GM18511 (cell line): ENCODE measurements at regions not wholly inside any gene's neighbourhood (a gene's known extent, or its start where the extent isn't known, plus 50 kb on each side); places are given as distances from the start of the nearest gene placed in this dataset.
"Not testable (repeated sequence)": the region's sequence is repeated elsewhere in the genome, so short reads cannot be mapped to it uniquely, and the experiment has no call there.

Experiments
- ATAC-seq: cut with Tn5 transposase; IDR thresholded peaks from one replicate; pipeline ENCODE4 v1.9.1; 2021; ENCODE audit warnings: mild to moderate bottlenecking, moderate library complexity; ENCODE audit not compliant: unreplicated experiment

- ATAC-seq, result no peak
Measured at GRCh38 chr2:47964277-47964676, 58.0 kb upstream of the FBXO11 start.

DNA sequence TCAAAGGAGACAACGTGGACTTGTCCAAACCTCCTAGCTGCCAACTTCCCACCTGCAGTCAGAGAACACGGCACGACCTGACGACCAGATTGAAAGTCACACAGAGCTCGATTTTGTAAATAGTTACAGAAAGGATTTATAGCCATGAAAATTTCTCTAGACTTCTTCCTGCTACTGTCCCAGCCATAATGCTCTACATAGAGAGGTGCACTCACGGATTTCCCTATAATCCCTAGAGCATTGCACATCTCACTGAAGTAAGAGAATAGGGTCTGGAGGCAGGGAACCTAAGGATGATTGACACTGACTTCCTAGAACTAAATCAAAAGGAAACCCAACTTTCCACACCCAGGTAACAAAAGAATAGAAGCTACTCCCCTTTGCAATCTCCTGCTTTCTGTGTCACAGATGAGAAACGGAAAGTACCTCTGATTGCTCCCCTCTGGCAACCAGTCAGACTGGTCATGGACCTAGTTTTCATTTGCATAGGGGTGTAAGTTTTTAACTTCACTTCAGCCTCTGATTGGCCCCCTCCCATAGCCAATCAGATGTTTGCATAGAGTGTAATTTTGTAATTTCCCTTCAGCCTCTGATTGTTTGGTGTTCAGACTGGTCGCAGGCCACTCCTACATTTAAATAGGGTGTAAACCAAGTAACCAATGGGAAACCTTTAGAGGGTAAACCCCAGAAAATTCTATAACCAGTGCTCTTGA, 58.6 kb upstream of the FBXO11 start:
- no peak for ATAC-seq

DNA sequence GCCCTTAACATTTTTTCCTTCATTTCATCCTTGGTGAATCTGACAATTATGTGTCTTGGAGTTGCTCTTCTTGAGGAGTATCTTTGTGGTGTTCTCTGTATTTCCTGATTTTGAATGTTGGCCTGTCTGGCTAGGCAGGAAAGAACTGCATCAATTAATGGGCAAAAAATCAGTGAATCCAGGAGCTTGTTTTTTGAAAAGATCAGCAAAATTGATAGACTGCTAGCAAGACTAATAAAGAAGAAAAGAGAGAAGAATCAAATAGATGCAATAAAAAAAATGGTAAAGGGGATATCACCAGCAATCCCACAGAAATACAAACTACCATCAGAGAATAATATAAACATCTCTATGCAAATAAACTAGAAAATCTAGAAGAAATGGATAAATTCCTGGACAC, 70.4 kb upstream of the FBXO11 start:
- not testable (repeated sequence) for ATAC-seq

- no peak for ATAC-seq
Measured at GRCh38 chr2:47984041-47984440, 77.7 kb upstream of the FBXO11 start.

DNA sequence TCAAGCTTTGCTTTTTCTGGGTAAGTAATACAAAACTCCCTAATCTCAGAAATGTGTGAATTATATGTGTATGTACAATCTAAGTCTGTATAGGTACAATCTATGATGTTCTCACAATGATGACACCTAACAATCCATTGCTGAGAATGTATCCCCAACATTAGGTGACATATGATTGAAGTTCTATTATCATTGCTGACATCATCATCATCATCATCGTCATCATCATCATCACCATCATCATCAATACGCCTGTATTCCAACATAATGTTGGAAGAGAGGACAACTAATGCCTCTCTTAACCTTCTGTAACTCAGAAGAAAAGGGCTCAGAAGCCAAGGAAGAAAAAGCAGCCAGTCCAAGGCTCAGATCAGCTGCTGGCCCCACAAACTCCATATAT, 84.2 kb upstream of the FBXO11 start:
- ATAC-seq, result no peak

DNA sequence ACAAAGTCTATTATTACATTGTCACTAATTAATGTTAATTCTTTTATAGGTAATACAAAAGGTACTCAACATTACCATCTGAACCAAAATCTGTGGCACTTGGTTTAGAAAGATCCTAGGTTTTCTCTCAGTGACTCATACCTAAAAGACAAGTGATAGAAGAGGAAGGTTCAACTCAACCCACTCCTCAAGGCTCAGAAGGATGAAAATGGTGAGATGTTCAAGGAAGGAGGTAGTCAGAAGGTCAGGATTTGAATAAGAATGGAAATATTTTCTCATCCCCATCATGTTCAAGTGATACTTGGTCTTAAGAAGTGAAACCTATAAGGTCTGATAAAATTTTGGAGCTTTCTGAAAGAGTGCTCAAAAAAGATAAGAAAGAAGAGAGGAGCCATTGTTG, 86.4 kb upstream of the FBXO11 start:
- no peak for ATAC-seq

- ATAC-seq, result no peak
Measured at GRCh38 chr2:47996808-47997207, 90.5 kb upstream of the FBXO11 start.

DNA sequence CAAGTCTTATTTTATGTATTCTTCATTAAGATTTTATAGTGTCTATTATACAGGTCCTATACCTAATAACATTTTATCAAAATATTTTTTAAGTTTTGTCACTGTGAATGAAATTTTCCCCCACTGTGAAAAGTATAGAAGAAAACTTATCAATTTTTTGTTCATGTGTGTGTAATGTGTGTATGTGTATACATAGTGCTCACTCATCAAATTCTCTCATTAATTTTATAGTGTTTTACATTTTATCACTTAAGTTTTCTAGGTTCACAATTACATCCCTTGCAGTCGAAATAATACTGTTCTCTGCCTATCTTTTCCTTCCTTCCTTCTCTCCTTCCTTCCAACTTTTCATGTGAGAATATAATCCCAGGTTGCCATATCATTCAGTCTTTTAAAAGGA, 93.2 kb upstream of the FBXO11 start:
- ATAC-seq, result no peak

DNA sequence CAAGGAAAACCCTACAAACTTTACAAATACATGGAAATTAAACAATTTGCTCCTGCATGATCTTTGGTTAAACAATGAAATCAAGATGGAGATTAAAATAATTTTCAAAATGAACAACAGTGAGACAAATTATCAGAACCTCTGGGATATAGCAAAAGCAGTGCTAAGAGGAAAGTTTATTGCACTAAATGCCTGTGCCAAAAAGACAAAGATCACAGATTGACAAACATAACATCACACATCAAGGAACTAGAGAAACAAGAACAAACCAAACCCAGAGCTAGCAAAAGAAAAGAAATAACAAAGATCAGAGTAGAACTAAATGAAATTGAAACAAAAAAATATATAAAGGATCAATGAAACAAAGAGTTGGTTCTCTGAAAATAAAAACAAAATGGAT, 95.2 kb upstream of the FBXO11 start:
- no peak for ATAC-seq

- no peak for ATAC-seq
Measured at GRCh38 chr2:48006094-48006493, 99.8 kb upstream of the FBXO11 start.

DNA sequence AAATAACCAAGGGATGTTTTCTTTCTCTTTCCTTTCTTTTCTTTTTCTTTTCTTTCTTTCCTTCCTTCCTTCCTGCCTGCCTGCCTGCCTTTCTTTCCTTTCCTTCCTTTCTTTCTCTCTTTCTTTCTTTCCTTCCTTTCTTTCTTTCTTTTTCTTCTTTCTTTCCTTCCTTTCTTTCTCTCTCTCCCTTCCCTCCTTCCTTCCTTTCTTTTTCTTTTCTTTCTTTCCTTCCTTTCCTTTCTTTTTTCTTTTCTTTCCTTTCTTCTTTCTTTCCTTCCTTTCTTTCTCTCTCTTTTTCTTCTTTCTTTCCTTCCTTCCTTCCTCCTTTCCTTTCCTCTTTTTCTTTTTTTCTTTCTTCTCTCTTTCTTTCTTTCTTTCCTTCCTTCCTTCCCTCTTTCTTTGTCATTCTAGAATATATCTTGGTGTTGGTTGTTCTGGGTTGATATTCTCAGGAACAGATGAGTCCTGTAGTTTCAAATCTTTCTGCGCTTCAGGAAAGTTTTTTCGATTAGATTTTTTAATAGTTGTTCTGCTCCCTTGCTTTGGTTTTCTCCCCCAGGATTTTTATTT, 101.5 kb upstream of the FBXO11 start:
- no peak for ATAC-seq

- no peak for ATAC-seq
Measured at GRCh38 chr2:48009256-48009655, 103.0 kb upstream of the FBXO11 start.

GRCh38 chr2:48015421-48015820, 109.1 kb upstream of the FBXO11 start:
- ATAC-seq, result no peak

DNA sequence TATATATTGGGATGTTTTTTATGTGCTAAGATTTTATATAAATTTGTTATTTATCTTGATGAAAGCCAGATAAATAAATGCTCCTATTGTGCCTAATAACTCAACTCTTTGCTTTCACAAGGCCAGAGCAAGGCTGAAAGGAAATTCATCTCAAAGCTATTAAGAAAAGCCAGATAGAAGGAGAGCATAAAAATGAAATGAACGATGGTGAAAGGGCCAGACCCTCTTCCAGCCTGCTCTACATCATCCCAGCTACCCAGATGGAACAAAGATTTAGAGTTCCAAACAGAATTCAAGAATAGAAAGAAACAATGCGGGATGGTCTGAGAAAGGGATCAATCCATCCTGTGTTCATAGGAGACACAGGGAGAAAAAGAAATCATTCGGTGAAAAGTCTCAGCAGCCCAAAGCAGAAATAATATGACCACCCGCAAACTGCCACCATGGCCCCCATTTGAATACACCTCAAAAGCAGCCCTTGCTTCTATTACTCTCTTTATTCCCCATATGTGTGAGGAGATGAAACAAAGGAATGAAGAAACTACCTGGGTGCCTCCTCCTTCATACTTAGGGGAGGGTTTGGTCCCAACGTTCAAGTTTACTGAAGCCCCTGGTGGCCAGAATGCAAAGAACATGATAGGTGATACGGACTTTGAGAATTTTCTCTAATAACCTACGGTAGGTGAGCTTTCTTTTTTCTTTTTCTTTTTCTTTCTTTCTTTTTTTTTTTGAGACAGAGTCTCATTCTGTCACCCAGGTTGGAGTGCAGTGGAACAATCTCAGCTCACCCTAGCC, 110.1 kb upstream of the FBXO11 start:
- no peak for ATAC-seq

GRCh38 chr2:48017136-48017535, 110.8 kb upstream of the FBXO11 start:
- ATAC-seq, result no peak

- no peak for ATAC-seq
Measured at GRCh38 chr2:48018480-48018879, 112.2 kb upstream of the FBXO11 start.

DNA sequence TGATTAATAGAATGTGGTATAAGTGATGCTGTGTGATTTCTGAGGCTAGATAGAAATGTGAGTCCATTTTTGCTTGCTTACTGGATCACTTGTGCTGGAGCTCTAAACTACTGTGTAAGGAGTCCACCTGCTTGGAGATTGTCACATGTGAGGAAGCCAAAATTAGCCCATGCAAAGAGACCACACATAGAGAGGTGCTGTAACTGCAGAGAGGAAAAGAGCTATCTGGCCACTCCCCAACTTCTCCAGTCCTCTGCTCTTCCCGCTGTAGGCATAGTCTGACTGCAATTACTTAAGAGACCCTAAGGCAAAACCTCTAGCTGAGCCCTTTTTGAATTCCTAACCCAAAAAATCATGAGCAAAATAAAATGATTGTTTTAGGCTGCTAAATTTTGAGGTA, 120.6 kb upstream of the FBXO11 start:
- no peak for ATAC-seq

DNA sequence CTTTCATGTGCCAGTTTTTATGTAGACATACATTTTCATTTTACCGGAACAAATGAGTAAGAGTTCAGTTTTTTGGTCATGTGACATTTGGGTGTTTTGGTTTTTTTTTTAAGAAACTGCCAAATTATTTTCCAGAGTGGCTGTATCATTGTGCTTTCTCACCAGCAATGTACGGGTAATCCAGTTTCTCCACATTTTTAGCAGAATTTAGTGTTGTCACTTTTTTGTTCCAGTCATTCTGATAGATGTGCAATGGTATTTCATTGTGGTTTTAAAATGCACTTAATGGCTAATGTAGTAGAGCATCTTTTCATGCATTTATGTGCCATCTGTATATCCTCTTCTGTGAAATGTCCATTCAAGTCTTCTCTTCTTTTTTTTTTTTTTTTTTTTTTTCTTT, 126.5 kb upstream of the FBXO11 start:
- ATAC-seq, result no peak

GRCh38 chr2:48034295-48034694, 128.0 kb upstream of the FBXO11 start:
- ATAC-seq, result no peak

DNA sequence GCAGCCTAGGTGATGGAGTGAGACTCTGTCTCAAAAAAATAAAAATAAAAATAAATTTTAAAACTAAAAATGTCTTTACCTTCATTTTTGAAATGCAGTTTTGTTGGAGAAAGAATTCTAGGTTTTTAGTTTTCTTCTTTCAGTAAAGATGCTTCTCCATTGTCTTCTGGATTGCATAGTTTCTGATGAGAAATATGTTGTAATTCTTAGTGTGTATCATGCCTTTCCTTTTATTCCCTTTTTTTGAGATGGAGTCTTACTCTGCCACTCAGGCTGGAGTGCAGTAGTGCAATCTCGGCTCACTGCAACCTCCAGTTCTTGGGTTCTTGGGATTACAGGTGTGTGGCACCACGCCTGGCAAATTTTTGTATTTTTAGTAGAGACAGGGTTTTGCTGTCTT, 130.0 kb upstream of the FBXO11 start:
- ATAC-seq, result no peak

DNA sequence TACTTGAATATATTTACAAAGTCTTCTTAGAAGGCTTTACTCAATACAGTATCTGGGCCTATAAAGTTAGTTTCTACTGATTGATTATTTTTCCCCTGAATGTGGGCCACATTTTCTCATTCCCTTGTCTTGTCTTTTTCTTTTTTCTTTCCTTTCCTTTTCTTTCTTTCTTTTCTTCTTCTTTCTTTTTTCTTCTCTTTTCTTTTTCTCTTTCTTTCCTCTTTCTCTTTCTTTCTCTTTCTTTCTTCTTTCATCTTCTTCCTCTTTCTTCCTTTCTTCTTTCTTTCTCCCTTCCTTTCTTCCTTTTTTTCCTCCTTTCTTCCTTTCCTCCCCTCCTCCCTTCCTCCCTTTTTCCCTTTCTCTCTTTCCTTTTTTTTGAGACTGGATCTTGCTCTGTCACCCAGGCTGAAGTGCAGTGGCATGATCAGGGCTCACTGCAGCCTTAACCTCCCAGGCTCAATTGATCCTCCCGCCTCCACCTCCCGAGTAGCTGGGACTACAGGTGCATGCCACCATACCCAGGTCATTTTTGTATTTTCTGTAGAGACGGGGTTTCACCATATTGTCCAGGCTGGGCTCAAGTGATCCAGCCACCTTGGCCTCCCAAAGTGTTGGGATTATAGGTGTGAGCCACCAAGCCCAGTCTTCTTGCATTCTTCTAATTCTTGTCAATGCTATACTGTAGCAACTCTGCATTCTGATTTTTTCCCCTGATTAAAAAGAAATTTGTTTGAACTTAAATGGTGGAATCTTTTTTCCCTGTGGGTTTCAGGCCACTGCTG, 133.1 kb upstream of the FBXO11 start:
- ATAC-seq, result no peak
